Gastroesophageal sphincter (tissue), 3 donors: ENCODE measurements at regions not wholly inside any gene's neighbourhood (a gene's known extent, or its start where the extent isn't known, plus 50 kb on each side); places are given as distances from the start of the nearest gene placed in this dataset.

ENCODE experiments used
- EP300 ChIP-seq: sonication (generic); formaldehyde crosslinking; IDR thresholded peaks from one replicate; pipeline ENCODE4 v1.6.1; 2017; ENCODE audit warnings: antibody characterized with exemption, mild to moderate bottlenecking
- POLR2A ChIP-seq, 2 donors: fragments of 450-650 bp; IDR thresholded peaks; one replicate each; pipeline ENCODE4 v1.6.1; 2017; ENCODE audit warnings: antibody characterized with exemption in 2 of 2, mild to moderate bottlenecking in 2 of 2, moderate library complexity in 1 of 2
- POLR2AphosphoS5 ChIP-seq: sonication (generic); formaldehyde crosslinking; IDR thresholded peaks from one replicate; pipeline ENCODE4 v1.6.1; 2017; ENCODE audit warnings: antibody characterized with exemption
- TF ChIP-seq, protein P1 (sequence below), 4 experiments: fragments of 200-600 bp in 2 of 4; fragments of 450-650 bp in 2 of 4; sonication (generic) in 1 of 4; IDR thresholded peaks; one replicate each; pipeline ENCODE4 v1.5.1; 2017 to 2019; ENCODE audit warnings: antibody characterized with exemption in 4 of 4, mild to moderate bottlenecking in 2 of 4, moderate library complexity in 2 of 4

- TF ChIP-seq, protein P1, sequence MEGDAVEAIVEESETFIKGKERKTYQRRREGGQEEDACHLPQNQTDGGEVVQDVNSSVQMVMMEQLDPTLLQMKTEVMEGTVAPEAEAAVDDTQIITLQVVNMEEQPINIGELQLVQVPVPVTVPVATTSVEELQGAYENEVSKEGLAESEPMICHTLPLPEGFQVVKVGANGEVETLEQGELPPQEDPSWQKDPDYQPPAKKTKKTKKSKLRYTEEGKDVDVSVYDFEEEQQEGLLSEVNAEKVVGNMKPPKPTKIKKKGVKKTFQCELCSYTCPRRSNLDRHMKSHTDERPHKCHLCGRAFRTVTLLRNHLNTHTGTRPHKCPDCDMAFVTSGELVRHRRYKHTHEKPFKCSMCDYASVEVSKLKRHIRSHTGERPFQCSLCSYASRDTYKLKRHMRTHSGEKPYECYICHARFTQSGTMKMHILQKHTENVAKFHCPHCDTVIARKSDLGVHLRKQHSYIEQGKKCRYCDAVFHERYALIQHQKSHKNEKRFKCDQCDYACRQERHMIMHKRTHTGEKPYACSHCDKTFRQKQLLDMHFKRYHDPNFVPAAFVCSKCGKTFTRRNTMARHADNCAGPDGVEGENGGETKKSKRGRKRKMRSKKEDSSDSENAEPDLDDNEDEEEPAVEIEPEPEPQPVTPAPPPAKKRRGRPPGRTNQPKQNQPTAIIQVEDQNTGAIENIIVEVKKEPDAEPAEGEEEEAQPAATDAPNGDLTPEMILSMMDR (IDR thresholded peaks at IDR 0.05): no peak
- TF ChIP-seq POLR2A (IDR thresholded peaks at IDR 0.05) (no peak), EP300 (no peak), POLR2AphosphoS5 (no peak)
These were observed 296.3 kb upstream of the TENM3 start for GRCh38 chr4:181946902-181947301.
